ENCODE measurements at regions not wholly inside any gene's neighbourhood (a gene's known extent, or its start where the extent isn't known, plus 50 kb on each side); places are given as distances from the start of the nearest gene placed in this dataset.
"Not testable (repeated sequence)": the region's sequence is repeated elsewhere in the genome, so short reads cannot be mapped to it uniquely, and the experiment has no call there.

GRCh38 chr16:51834794-51835193 is 683.7 kb upstream of the SALL1 start:
- DNase-seq = no peak

- DNase-seq = no peak
Measured at GRCh38 chr16:51834133-51834532, 683.1 kb upstream of the SALL1 start.

- DNase-seq = no peak
Measured at GRCh38 chr16:51831595-51832367, 680.7 kb upstream of the SALL1 start.

GRCh38 chr16:51831034-51831433 is 680.0 kb upstream of the SALL1 start:
- DNase-seq = not testable (repeated sequence)

- DNase-seq = no peak
Measured at GRCh38 chr16:51825779-51826178, 674.7 kb upstream of the SALL1 start.

GRCh38 chr16:51822471-51822870 is 671.4 kb upstream of the SALL1 start:
- DNase-seq = no peak

GRCh38 chr16:51821527-51821926 is 670.5 kb upstream of the SALL1 start:
- no peak for DNase-seq

- DNase-seq = no peak
Measured at GRCh38 chr16:51820176-51820575, 669.1 kb upstream of the SALL1 start.

GRCh38 chr16:51818342-51818944 is 667.4 kb upstream of the SALL1 start:
- DNase-seq = no peak

- DNase-seq = no peak
Measured at GRCh38 chr16:51816929-51817328, 665.9 kb upstream of the SALL1 start.

- no peak for DNase-seq
Measured at GRCh38 chr16:51815523-51815922, 664.5 kb upstream of the SALL1 start.

- DNase-seq = no peak
Measured at GRCh38 chr16:51814617-51815016, 663.5 kb upstream of the SALL1 start.

GRCh38 chr16:51813609-51814008 is 662.5 kb upstream of the SALL1 start:
- DNase-seq = no peak

GRCh38 chr16:51812945-51813344 is 661.9 kb upstream of the SALL1 start:
- DNase-seq = no peak

GRCh38 chr16:51807551-51807950 is 656.5 kb upstream of the SALL1 start:
- no peak for DNase-seq

GRCh38 chr16:51801635-51802034 is 650.6 kb upstream of the SALL1 start:
- no peak for DNase-seq

- DNase-seq = no peak
Measured at GRCh38 chr16:51797669-51798259, 646.7 kb upstream of the SALL1 start.

- DNase-seq = no peak
Measured at GRCh38 chr16:51779240-51779639, 628.2 kb upstream of the SALL1 start.

- no peak for DNase-seq
Measured at GRCh38 chr16:51773071-51773890, 622.2 kb upstream of the SALL1 start.

- no peak for DNase-seq
Measured at GRCh38 chr16:51766739-51767138, 615.7 kb upstream of the SALL1 start.

- no peak for DNase-seq
Measured at GRCh38 chr16:51763072-51763661, 612.1 kb upstream of the SALL1 start.

- DNase-seq = peak; percentile 51
Measured at GRCh38 chr16:51762081-51762996, 611.3 kb upstream of the SALL1 start.

All from stimulated activated CD4-positive, alpha-beta T cell treated with anti-CD3 and anti-CD28 coated beads, Interleukin-1b, Interleukin-23, amount 100 ng/mL, for 48 hours (primary cell).